CD8-positive, alpha-beta memory T cell (primary cell): ENCODE measurements at regions not wholly inside any gene's neighbourhood (a gene's known extent, or its start where the extent isn't known, plus 50 kb on each side); places are given as distances from the start of the nearest gene placed in this dataset.
A peak's percentile ranks its signal among the peaks of the same experiment; 100 is the strongest.
"Not testable (repeated sequence)": the region's sequence is repeated elsewhere in the genome, so short reads cannot be mapped to it uniquely, and the experiment has no call there.

Source experiments
- CTCF ChIA-PET: fragments of 350-600 bp; sonication (Branson Sonifier 250); formaldehyde crosslinking; loops from one replicate; lab custom pipeline; 2021; ENCODE audit warnings: antibody characterized with exemption; lab: Charles Lee
- POLR2A ChIA-PET: fragments of 350-600 bp; sonication (Branson Sonifier 250); formaldehyde crosslinking; loops from one replicate; lab custom pipeline; 2021; ENCODE audit warnings: antibody characterized with exemption; lab: Charles Lee
- DNase-seq, 5 donors: peaks; one replicate each; pipeline versions ENCODE4 v3.0.0 to v3.0.0-alpha.2; 2020 to 2022; ENCODE audit warnings: mixed read lengths in 1 of 5
- H3K27ac ChIP-seq: one replicate; pipeline ENCODE4 v1.7.0; 2013; ENCODE audit warnings: low read depth, mild to moderate bottlenecking, low read length, moderate library complexity
- H3K27me3 ChIP-seq: 2 replicates; pipeline ENCODE4 v1.7.0; 2013; ENCODE audit warnings: low read length, mild to moderate bottlenecking; ENCODE audit not compliant: insufficient read depth, poor library complexity, severe bottlenecking
- H3K36me3 ChIP-seq: 2 replicates; pipeline ENCODE4 v1.7.0; 2013; ENCODE audit warnings: mild to moderate bottlenecking, low read length, moderate library complexity; ENCODE audit not compliant: insufficient read depth
- H3K4me1 ChIP-seq: 2 replicates; pipeline ENCODE4 v1.7.0; 2013; ENCODE audit warnings: mild to moderate bottlenecking, low read length, moderate library complexity; ENCODE audit not compliant: insufficient read depth
- H3K4me3 ChIP-seq: 2 replicates; pipeline ENCODE4 v1.7.0; 2013; ENCODE audit warnings: mild to moderate bottlenecking, low read length
- H3K9me3 ChIP-seq: 2 replicates; pipeline ENCODE4 v1.7.0; 2013; ENCODE audit warnings: mild to moderate bottlenecking, low read length
- H3K27ac Mint-ChIP-seq, 8 donors: one replicate each; pipeline ENCODE4 v1.8.0; 2020 to 2021; ENCODE audit warnings: mixed read lengths in 8 of 8, mild to moderate bottlenecking in 6 of 8, inconsistent platforms in 3 of 8, moderate library complexity in 3 of 8
- H3K27me3 Mint-ChIP-seq, 2 donors: one replicate each; pipeline ENCODE4 v1.8.0; 2020 to 2021; ENCODE audit warnings: mixed read lengths in 2 of 2, mild to moderate bottlenecking in 1 of 2, moderate library complexity in 1 of 2
- H3K36me3 Mint-ChIP-seq, 3 donors: one replicate each; pipeline ENCODE4 v1.8.0; 2020 to 2021; ENCODE audit warnings: mixed read lengths in 3 of 3, inconsistent platforms in 1 of 3, mild to moderate bottlenecking in 1 of 3
- H3K4me1 Mint-ChIP-seq, 3 donors: one replicate each; pipeline ENCODE4 v1.8.0; 2020 to 2021; ENCODE audit warnings: mixed read lengths in 3 of 3, inconsistent platforms in 1 of 3, mild to moderate bottlenecking in 1 of 3
- H3K4me3 Mint-ChIP-seq, 7 donors: one replicate each; pipeline ENCODE4 v1.8.0; 2020 to 2021; ENCODE audit warnings: mixed read lengths in 7 of 7, mild to moderate bottlenecking in 6 of 7, moderate library complexity in 4 of 7, inconsistent platforms in 2 of 7
- H3K9me3 Mint-ChIP-seq, 5 donors: one replicate each; pipeline ENCODE4 v1.8.0; 2020 to 2022; ENCODE audit warnings: mixed read lengths in 5 of 5, mild to moderate bottlenecking in 3 of 5, moderate library complexity in 2 of 5, inconsistent platforms in 1 of 5

DNA sequence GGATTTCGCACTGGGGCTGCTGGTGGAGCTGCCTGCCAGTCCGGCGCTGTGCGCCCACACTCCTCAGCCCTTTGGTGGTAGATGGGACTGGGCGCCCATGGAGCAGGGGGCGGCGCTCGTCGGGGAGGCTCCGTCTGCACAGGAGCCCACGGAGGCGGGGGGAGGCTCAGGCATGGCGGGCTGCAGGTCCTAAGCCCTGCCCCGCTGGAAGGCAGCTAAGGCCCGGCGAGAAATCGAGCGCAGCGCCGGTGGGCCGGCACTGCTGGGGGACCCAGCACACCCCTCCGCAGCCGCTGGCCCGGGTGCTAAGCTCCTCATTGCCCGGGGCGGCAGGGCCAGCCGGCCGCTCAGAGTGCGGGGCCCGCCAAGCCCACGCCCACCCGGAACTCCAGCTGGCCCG, 370.9 kb downstream of the TEX13C start:
- H3K27ac ChIP-seq, POLR2A ChIA-PET, H3K27ac Mint-ChIP-seq, H3K4me1 ChIP-seq, H3K4me3 ChIP-seq, H3K4me1 Mint-ChIP-seq, H3K9me3 Mint-ChIP-seq, DNase-seq, H3K36me3 ChIP-seq, H3K4me3 Mint-ChIP-seq, H3K9me3 ChIP-seq, H3K27me3 Mint-ChIP-seq, H3K36me3 Mint-ChIP-seq, H3K27me3 ChIP-seq, CTCF ChIA-PET: not testable (repeated sequence)

DNA sequence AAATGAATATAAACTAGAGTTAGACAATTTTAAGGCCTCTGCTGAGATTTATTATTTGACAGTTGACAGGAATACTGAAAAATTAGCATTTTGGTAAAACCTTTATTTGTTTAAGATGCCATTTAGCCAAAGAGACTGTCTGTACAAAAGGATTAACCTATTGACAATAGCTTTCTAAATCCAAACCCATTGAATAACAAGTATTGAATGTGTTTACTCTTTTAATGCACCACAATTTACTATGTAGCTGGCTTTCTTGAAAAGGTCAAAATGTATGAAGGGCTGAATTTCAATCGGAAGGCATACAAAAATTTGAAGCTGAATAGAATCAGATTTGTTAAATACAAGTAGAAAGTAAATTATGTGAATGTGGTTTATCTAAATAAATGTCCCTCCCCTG, 374.5 kb downstream of the TEX13C start:
- H3K4me1 Mint-ChIP-seq: no peaks in the 10 kb centered on the region
- Histone ChIP-seq H3K27me3 (no peaks in the 10 kb centered on the region), H3K4me1 (no peaks in the 10 kb centered on the region), H3K27ac (no peak overlapping the region), H3K4me3 (no peak overlapping the region), H3K36me3 (no peaks in the 10 kb centered on the region), H3K9me3 (no peaks in the 10 kb centered on the region)
- H3K27me3 Mint-ChIP-seq: no peaks in the 10 kb centered on the region
- H3K27ac Mint-ChIP-seq: no peak overlapping the region
- no peak for DNase-seq
- peaks cover 0 to 2% (median 0%) of the 10 kb centered on the region in 5 donors for H3K9me3 Mint-ChIP-seq
- POLR2A ChIA-PET: no interaction called here
- no peaks in the 10 kb centered on the region for H3K36me3 Mint-ChIP-seq
- no peak overlapping the region for H3K4me3 Mint-ChIP-seq
- CTCF ChIA-PET: no interaction called here

DNA sequence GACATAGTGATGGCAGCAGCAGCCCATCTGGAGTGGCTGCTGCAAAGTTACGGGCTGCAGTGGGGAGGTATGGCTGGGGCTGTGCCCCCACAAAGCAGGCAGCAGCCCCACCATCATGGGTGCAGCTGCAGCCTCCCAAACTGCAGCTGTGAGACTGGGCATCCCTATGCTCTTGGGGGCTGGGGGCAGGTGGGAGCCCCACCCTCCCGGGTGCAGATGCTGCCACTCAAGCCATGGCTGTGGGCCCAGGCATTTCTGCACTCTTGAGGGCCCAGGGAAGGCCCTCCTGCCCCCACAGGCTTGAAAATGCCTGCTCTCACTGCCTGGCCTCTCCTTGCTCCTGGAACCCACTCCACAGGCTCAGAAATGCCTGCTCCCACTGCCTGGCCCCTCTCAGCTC, 389.4 kb downstream of the TEX13C start:
- Histone ChIP-seq H3K4me1 (no peaks in the 10 kb centered on the region), H3K27me3 (no peaks in the 10 kb centered on the region), H3K36me3 (no peaks in the 10 kb centered on the region), H3K27ac (no peak overlapping the region), H3K4me3 (no peak overlapping the region), H3K9me3 (no peaks in the 10 kb centered on the region)
- ChIA-PET CTCF (no interaction called here), POLR2A (no interaction called here)
- H3K27ac Mint-ChIP-seq: no peak overlapping the region
- no peak overlapping the region for H3K4me3 Mint-ChIP-seq
- no peak for DNase-seq
- H3K4me1 Mint-ChIP-seq: no peaks in the 10 kb centered on the region
- peaks cover 0 to 4% (median 0%) of the 10 kb centered on the region in 5 donors for H3K9me3 Mint-ChIP-seq
- no peaks in the 10 kb centered on the region for H3K36me3 Mint-ChIP-seq
- H3K27me3 Mint-ChIP-seq: no peaks in the 10 kb centered on the region

DNA sequence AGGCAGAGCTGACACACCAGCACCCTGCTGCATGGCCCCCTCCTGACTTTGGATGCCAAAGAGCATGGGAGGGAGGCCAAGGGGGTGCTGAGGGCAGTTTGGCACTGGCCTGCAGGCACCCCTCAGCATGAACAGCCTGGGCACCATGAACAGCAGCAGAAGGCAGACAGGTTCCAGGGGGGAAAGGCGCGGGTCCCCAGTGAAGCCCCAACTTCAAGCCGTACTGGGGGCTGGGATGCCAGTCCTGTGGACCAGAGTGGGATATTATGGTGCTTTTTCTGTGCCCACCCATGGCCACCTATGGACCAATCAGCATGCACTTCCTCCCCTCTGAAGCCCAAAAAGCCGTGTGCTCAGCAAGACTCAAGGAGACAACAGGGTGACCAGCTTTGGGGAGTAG, 389.9 kb downstream of the TEX13C start:
- Mint-ChIP-seq H3K27ac (no peak overlapping the region), H3K9me3 (peaks cover 0 to 4% (median 0%) of the 10 kb centered on the region in 5 donors), H3K27me3 (no peaks in the 10 kb centered on the region), H3K4me1 (no peaks in the 10 kb centered on the region), H3K36me3 (no peaks in the 10 kb centered on the region), H3K4me3 (peak overlapping the region in 1 of 7 donors; percentile 11)
- ChIA-PET POLR2A (no interaction called here), CTCF (no interaction called here)
- no peaks in the 10 kb centered on the region for H3K27me3 ChIP-seq
- no peaks in the 10 kb centered on the region for H3K9me3 ChIP-seq
- no peak overlapping the region for H3K27ac ChIP-seq
- no peak overlapping the region for H3K4me3 ChIP-seq
- no peaks in the 10 kb centered on the region for H3K4me1 ChIP-seq
- no peaks in the 10 kb centered on the region for H3K36me3 ChIP-seq
- DNase-seq: no peak

DNA sequence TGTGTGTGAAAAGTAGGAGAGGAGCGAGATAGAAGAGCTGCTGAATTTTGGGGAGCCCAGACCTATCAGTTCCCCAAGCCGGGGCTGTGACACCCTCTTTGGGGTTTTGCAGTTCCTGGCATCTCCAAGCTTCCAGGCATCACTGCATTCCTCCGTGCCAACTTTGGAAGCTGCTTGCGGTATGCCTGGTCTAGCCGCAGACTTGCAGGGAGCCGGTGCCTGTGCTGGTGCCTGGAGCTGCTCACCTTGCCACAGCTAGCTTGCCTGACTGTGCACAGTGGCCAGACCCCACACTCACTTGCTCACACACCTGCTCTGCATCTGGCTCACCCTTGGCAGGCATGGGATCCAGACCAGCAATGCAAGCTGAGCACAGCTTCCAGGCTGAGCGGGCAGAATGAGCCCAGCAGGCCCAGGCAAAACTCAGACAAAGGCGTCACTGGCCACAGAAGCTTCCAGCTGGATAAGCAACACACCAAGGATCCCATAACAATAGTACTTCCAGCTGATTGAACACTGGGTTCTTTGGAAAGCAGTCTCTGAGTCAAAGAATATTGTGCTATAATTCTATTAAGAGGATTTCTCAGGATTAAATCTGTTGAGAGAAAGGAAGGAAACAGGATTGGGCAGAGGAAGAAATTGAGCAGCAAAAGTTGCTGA, 390.9 kb downstream of the TEX13C start:
- Mint-ChIP-seq H3K27me3 (no peaks in the 10 kb centered on the region), H3K27ac (no peak overlapping the region), H3K4me1 (no peaks in the 10 kb centered on the region), H3K4me3 (no peak overlapping the region), H3K36me3 (no peaks in the 10 kb centered on the region), H3K9me3 (no peaks in the 10 kb centered on the region)
- no peak for DNase-seq
- H3K27ac ChIP-seq: no peak overlapping the region
- H3K27me3 ChIP-seq: no peaks in the 10 kb centered on the region
- ChIA-PET CTCF (no interaction called here), POLR2A (no interaction called here)
- H3K4me1 ChIP-seq: no peaks in the 10 kb centered on the region
- no peak overlapping the region for H3K4me3 ChIP-seq
- H3K36me3 ChIP-seq: no peaks in the 10 kb centered on the region
- no peaks in the 10 kb centered on the region for H3K9me3 ChIP-seq

DNA sequence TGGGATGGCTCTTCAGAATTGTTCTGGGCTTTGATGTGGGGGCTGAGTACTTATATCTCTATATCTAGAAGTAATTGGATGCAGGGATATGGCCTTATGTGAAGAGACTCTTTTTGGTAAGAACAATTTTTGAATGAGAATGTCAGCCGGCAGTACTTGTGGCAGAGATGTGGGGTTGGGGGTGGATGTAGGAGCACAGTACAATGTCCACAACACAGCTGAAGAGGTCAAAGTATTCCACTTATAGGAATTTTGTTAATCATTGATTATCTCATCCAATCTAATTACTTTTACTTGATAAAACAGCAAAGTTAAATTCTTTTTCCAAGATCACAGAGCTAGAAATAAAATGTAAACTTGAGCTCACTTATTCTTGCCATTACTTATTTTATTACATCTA, 391.4 kb downstream of the TEX13C start:
- POLR2A ChIA-PET: no interaction called here
- H3K4me1 Mint-ChIP-seq: no peaks in the 10 kb centered on the region
- H3K27ac Mint-ChIP-seq: no peak overlapping the region

DNA sequence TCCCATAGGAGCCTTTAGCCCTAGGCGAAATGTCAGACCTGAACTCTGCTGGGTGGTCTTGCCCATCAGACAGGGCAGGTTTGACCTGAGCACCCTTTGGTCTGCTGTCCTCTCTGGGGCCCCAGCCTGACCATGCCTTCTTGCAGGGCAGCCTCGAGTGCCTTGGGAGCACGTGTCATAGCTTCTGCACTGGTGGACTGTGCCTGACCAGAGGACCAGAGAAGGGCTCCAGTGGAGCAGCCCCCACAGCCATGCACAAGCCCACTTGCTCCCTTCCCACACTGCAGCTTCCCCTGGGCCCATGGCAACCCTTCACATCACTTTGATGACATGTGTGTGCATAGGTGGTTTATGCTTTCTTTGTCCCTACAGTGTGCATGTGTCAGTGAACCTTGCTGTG, 394.0 kb downstream of the TEX13C start:
- Histone ChIP-seq H3K4me1 (no peaks in the 10 kb centered on the region), H3K4me3 (no peak overlapping the region), H3K36me3 (no peaks in the 10 kb centered on the region), H3K27ac (no peak overlapping the region), H3K9me3 (no peaks in the 10 kb centered on the region), H3K27me3 (no peaks in the 10 kb centered on the region)
- Mint-ChIP-seq H3K4me3 (no peak overlapping the region), H3K9me3 (no peaks in the 10 kb centered on the region), H3K27ac (no peak overlapping the region), H3K4me1 (no peaks in the 10 kb centered on the region), H3K36me3 (no peaks in the 10 kb centered on the region), H3K27me3 (no peaks in the 10 kb centered on the region)
- DNase-seq: no peak
- POLR2A ChIA-PET: no interaction called here
- CTCF ChIA-PET: no interaction called here

More for the DNA sequence above, 391.4 kb downstream of the TEX13C start:
- H3K27me3 ChIP-seq: no peaks in the 10 kb centered on the region
- no peak for DNase-seq
- Mint-ChIP-seq H3K36me3 (no peaks in the 10 kb centered on the region), H3K27me3 (no peaks in the 10 kb centered on the region), H3K4me3 (no peak overlapping the region), H3K9me3 (no peaks in the 10 kb centered on the region)
- H3K4me1 ChIP-seq: no peaks in the 10 kb centered on the region
- CTCF ChIA-PET: no interaction called here
- no peak overlapping the region for H3K4me3 ChIP-seq
- no peaks in the 10 kb centered on the region for H3K9me3 ChIP-seq
- no peak overlapping the region for H3K27ac ChIP-seq
- no peaks in the 10 kb centered on the region for H3K36me3 ChIP-seq

DNA sequence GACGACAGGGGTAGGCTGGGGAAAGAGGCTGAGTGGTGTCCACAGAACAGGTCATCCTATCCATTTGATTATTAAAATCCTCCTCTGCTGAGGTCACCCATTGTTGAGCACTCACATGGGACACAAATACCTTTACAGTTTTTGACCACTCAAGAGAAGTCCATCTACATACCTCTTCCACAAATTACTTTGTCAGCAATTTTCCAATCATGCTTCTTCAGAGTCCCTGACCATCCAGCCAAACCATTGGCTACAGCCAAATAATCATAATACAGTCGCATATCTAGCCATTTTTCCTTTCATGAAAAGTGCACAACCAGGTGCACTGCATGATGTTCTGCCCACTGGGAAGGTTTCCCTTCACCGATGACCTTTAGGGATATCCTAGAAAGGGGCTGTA, 407.4 kb downstream of the TEX13C start:
- Mint-ChIP-seq H3K36me3 (no peaks in the 10 kb centered on the region), H3K4me1 (no peaks in the 10 kb centered on the region), H3K4me3 (no peak overlapping the region), H3K27ac (no peak overlapping the region), H3K9me3 (no peaks in the 10 kb centered on the region), H3K27me3 (no peaks in the 10 kb centered on the region)
- no peaks in the 10 kb centered on the region for H3K36me3 ChIP-seq
- CTCF ChIA-PET: no interaction called here
- DNase-seq: no peak
- H3K4me3 ChIP-seq: no peak overlapping the region
- no peaks in the 10 kb centered on the region for H3K4me1 ChIP-seq
- no peaks in the 10 kb centered on the region for H3K9me3 ChIP-seq
- H3K27me3 ChIP-seq: no peaks in the 10 kb centered on the region
- POLR2A ChIA-PET: no interaction called here
- H3K27ac ChIP-seq: no peak overlapping the region
